ENCODE measurements at regions not wholly inside any gene's neighbourhood (a gene's known extent, or its start where the extent isn't known, plus 50 kb on each side); places are given as distances from the start of the nearest gene placed in this dataset.
A peak's percentile ranks its signal among the peaks of the same experiment; 100 is the strongest.

- H3K4me3 ChIP-seq (ENCODE audit: insufficient read depth, low read depth, low read length), result no peak overlapping the region
- TF ChIP-seq CTCF (IDR thresholded peaks at IDR 0.05; ENCODE audit: insufficient read depth, low read depth, low read length) (peak; percentile 36), EZH2 (IDR thresholded peaks at IDR 0.05; ENCODE audit: insufficient read depth, low read length) (no peak)
- H2AFZ ChIP-seq (ENCODE audit: low read depth, low read length), result peak overlapping the region; percentile 27
Observed at GRCh38 chr11:29272019-29272654, 744.7 kb downstream of the KCNA4 start.

GRCh38 chr11:29271616-29272015 lies 745.2 kb downstream of the KCNA4 start:
- Histone ChIP-seq H3K36me3 (ENCODE audit: insufficient read depth, low read length) (no peaks in the 10 kb centered on the region), H3K4me1 (ENCODE audit: insufficient read depth, low read length) (peaks cover 7% of the 10 kb centered on the region), H2AFZ (ENCODE audit: low read depth, low read length) (peak overlapping the region; percentile 27), H3K27me3 (ENCODE audit: insufficient read depth, low read length) (no peaks in the 10 kb centered on the region), H4K20me1 (ENCODE audit: insufficient read depth, low read length) (no peaks in the 10 kb centered on the region), H3K27ac (ENCODE audit: low read depth, low read length) (no peak overlapping the region), H3K4me3 (ENCODE audit: insufficient read depth, low read depth, low read length) (no peak overlapping the region), H3K79me2 (ENCODE audit: insufficient read depth, low read length) (no peaks in the 10 kb centered on the region), H3K4me2 (ENCODE audit: low read length) (peak overlapping the region; percentile 23), H3K9ac (ENCODE audit: low read length) (no peak overlapping the region), H3K9me3 (ENCODE audit: insufficient read depth, low read depth, low read length) (no peaks in the 10 kb centered on the region)
- FAIRE-seq (no peak), DNase-seq (ENCODE audit: low read depth) (peak; percentile 71)
- peak overlapping the region; percentile 34 for H3K27ac Mint-ChIP-seq (ENCODE audit: unreplicated experiment)
- no peaks in the 10 kb centered on the region for H3K27me3 Mint-ChIP-seq (ENCODE audit: low read depth, unreplicated experiment)
- no peak for TF ChIP-seq EZH2 (IDR thresholded peaks at IDR 0.05; ENCODE audit: insufficient read depth, low read length)
- no peak for TF ChIP-seq CTCF (IDR thresholded peaks at IDR 0.05; ENCODE audit: insufficient read depth, low read depth, low read length)
- peaks cover 1% of the 10 kb centered on the region for H3K4me1 Mint-ChIP-seq (ENCODE audit: low read depth, unreplicated experiment)
- peaks cover 1% of the 10 kb centered on the region for H3K36me3 Mint-ChIP-seq (ENCODE audit: low read depth, unreplicated experiment)
- no peak overlapping the region for H3K4me3 Mint-ChIP-seq (ENCODE audit: unreplicated experiment)
- H3K9me3 Mint-ChIP-seq (ENCODE audit: unreplicated experiment), result no peaks in the 10 kb centered on the region

More at GRCh38 chr11:29272019-29272654, 744.7 kb downstream of the KCNA4 start:
- peak; percentile 44 for DNase-seq (ENCODE audit: low read depth)
- Histone ChIP-seq H3K4me2 (ENCODE audit: low read length) (peak overlapping the region; percentile 23), H3K36me3 (ENCODE audit: insufficient read depth, low read length) (no peaks in the 10 kb centered on the region), H4K20me1 (ENCODE audit: insufficient read depth, low read length) (no peaks in the 10 kb centered on the region), H3K27ac (ENCODE audit: low read depth, low read length) (no peak overlapping the region), H3K9me3 (ENCODE audit: insufficient read depth, low read depth, low read length) (no peaks in the 10 kb centered on the region), H3K9ac (ENCODE audit: low read length) (no peak overlapping the region), H3K27me3 (ENCODE audit: insufficient read depth, low read length) (no peaks in the 10 kb centered on the region), H3K79me2 (ENCODE audit: insufficient read depth, low read length) (no peaks in the 10 kb centered on the region), H3K4me1 (ENCODE audit: insufficient read depth, low read length) (peaks cover 7% of the 10 kb centered on the region)
- no peaks in the 10 kb centered on the region for H3K27me3 Mint-ChIP-seq (ENCODE audit: low read depth, unreplicated experiment)
- peak overlapping the region; percentile 75 for H3K27ac Mint-ChIP-seq (ENCODE audit: unreplicated experiment)
- H3K4me3 Mint-ChIP-seq (ENCODE audit: unreplicated experiment), result no peak overlapping the region
- H3K36me3 Mint-ChIP-seq (ENCODE audit: low read depth, unreplicated experiment), result peaks cover 1% of the 10 kb centered on the region
- no peaks in the 10 kb centered on the region for H3K9me3 Mint-ChIP-seq (ENCODE audit: unreplicated experiment)
- peaks cover 1% of the 10 kb centered on the region for H3K4me1 Mint-ChIP-seq (ENCODE audit: low read depth, unreplicated experiment)
- no peak for FAIRE-seq

- H3K4me3 Mint-ChIP-seq (ENCODE audit: unreplicated experiment), result no peak overlapping the region
- H4K20me1 ChIP-seq (ENCODE audit: insufficient read depth, low read length), result no peaks in the 10 kb centered on the region
- no peak overlapping the region for H3K9ac ChIP-seq (ENCODE audit: low read length)
- FAIRE-seq (no peak), DNase-seq (ENCODE audit: low read depth) (no peak)
- peaks cover 7% of the 10 kb centered on the region for H3K4me1 ChIP-seq (ENCODE audit: insufficient read depth, low read length)
- H3K36me3 ChIP-seq (ENCODE audit: insufficient read depth, low read length), result no peaks in the 10 kb centered on the region
- H3K27ac ChIP-seq (ENCODE audit: low read depth, low read length), result no peak overlapping the region
- H3K27me3 Mint-ChIP-seq (ENCODE audit: low read depth, unreplicated experiment), result no peaks in the 10 kb centered on the region
- no peak overlapping the region for H3K4me2 ChIP-seq (ENCODE audit: low read length)
- no peak overlapping the region for H3K27ac Mint-ChIP-seq (ENCODE audit: unreplicated experiment)
- TF ChIP-seq CTCF (IDR thresholded peaks at IDR 0.05; ENCODE audit: insufficient read depth, low read depth, low read length) (no peak), EZH2 (IDR thresholded peaks at IDR 0.05; ENCODE audit: insufficient read depth, low read length) (no peak)
- no peaks in the 10 kb centered on the region for H3K36me3 Mint-ChIP-seq (ENCODE audit: low read depth, unreplicated experiment)
- no peaks in the 10 kb centered on the region for H3K9me3 ChIP-seq (ENCODE audit: insufficient read depth, low read depth, low read length)
- H3K27me3 ChIP-seq (ENCODE audit: insufficient read depth, low read length), result no peaks in the 10 kb centered on the region
- no peaks in the 10 kb centered on the region for H3K79me2 ChIP-seq (ENCODE audit: insufficient read depth, low read length)
- no peak overlapping the region for H2AFZ ChIP-seq (ENCODE audit: low read depth, low read length)
- H3K4me1 Mint-ChIP-seq (ENCODE audit: low read depth, unreplicated experiment), result peaks cover 1% of the 10 kb centered on the region
- H3K9me3 Mint-ChIP-seq (ENCODE audit: unreplicated experiment), result no peaks in the 10 kb centered on the region
- no peak overlapping the region for H3K4me3 ChIP-seq (ENCODE audit: insufficient read depth, low read depth, low read length)
Observed at GRCh38 chr11:29268733-29269132, 748.1 kb downstream of the KCNA4 start.
